Urothelium cell line (cell line): ENCODE measurements at regions not wholly inside any gene's neighbourhood (a gene's known extent, or its start where the extent isn't known, plus 50 kb on each side); places are given as distances from the start of the nearest gene placed in this dataset.
A peak's percentile ranks its signal among the peaks of the same experiment; 100 is the strongest.

Experiments
- DNase-seq: peaks from one replicate; pipeline ENCODE4 v3.0.0; 2011; ENCODE audit warnings: low spot score, mixed read lengths
- FAIRE-seq: peaks from 2 replicates; lab custom pipeline; 2011; peaks lifted over from hg19 to GRCh38; lab: Jason Lieb, UNC

GRCh38 chr3:168212664-168213285, 117.1 kb upstream of the GOLIM4 start:
- FAIRE-seq (no peak), DNase-seq (no peak)

- DNase-seq (no peak), FAIRE-seq (no peak)
Observed at GRCh38 chr3:168205451-168205850, 109.7 kb upstream of the GOLIM4 start.

GRCh38 chr3:168197162-168197561, 101.4 kb upstream of the GOLIM4 start:
- no peak for FAIRE-seq

GRCh38 chr3:168191856-168192255, 96.1 kb upstream of the GOLIM4 start:
- DNase-seq (no peak), FAIRE-seq (no peak)

More at GRCh38 chr3:168197162-168197561, 101.4 kb upstream of the GOLIM4 start:
- DNase-seq, result no peak

- FAIRE-seq, result no peak
- no peak for DNase-seq
Observed at GRCh38 chr3:168187233-168187632, 91.5 kb upstream of the GOLIM4 start.

- no peak for FAIRE-seq
- DNase-seq, result no peak
Observed at GRCh38 chr3:168186293-168186983, 90.7 kb upstream of the GOLIM4 start.

GRCh38 chr3:168183774-168184173, 88.0 kb upstream of the GOLIM4 start:
- FAIRE-seq, result no peak
- no peak for DNase-seq

GRCh38 chr3:168168743-168169142, 73.0 kb upstream of the GOLIM4 start:
- DNase-seq (no peak), FAIRE-seq (no peak)

- DNase-seq (peak; percentile 40), FAIRE-seq (no peak)
Observed at GRCh38 chr3:168165390-168166269, 69.9 kb upstream of the GOLIM4 start.

GRCh38 chr3:168162172-168162571, 66.4 kb upstream of the GOLIM4 start:
- DNase-seq (no peak), FAIRE-seq (no peak)

- FAIRE-seq (no peak), DNase-seq (no peak)
Observed at GRCh38 chr3:168161696-168162095, 66.0 kb upstream of the GOLIM4 start.

GRCh38 chr3:168157903-168158302, 62.2 kb upstream of the GOLIM4 start:
- FAIRE-seq, result no peak
- no peak for DNase-seq

- DNase-seq (no peak), FAIRE-seq (no peak)
Observed at GRCh38 chr3:168157099-168157700, 61.5 kb upstream of the GOLIM4 start.

- FAIRE-seq, result no peak
- no peak for DNase-seq
Observed at GRCh38 chr3:168156479-168156878, 60.8 kb upstream of the GOLIM4 start.

- DNase-seq, result no peak
- FAIRE-seq, result no peak
Observed at GRCh38 chr3:168155303-168155702, 59.6 kb upstream of the GOLIM4 start.

- DNase-seq (no peak), FAIRE-seq (no peak)
Observed at GRCh38 chr3:168154089-168154488, 58.4 kb upstream of the GOLIM4 start.

- DNase-seq, result no peak
- no peak for FAIRE-seq
Observed at GRCh38 chr3:168152149-168152548, 56.4 kb upstream of the GOLIM4 start.
